SK-N-SH (cell line): ENCODE measurements at regions not wholly inside any gene's neighbourhood (a gene's known extent, or its start where the extent isn't known, plus 50 kb on each side); places are given as distances from the start of the nearest gene placed in this dataset.

Source experiments
- CHD2 ChIP-seq: fragments of 150-350 bp; IDR thresholded peaks from 2 replicates; pipeline ENCODE4 v1.6.1; 2018; ENCODE audit warnings: low read length; ENCODE audit not compliant: partially characterized antibody
- CTCF ChIP-seq: fragments of 200-600 bp; sonication (generic); IDR thresholded peaks from 2 replicates; pipeline ENCODE4 v1.6.1; 2017; ENCODE audit warnings: antibody characterized with exemption, mild to moderate bottlenecking, moderate library complexity
- EP300 ChIP-seq, 2 experiments: IDR thresholded peaks; 2 replicates each; pipeline versions ENCODE4 v1.4.0 to v1.6.1; 2012; ENCODE audit warnings: borderline replicate concordance in 1 of 2, low read depth in 1 of 2, low read length in 1 of 2
- MXI1 ChIP-seq: IDR thresholded peaks from 2 replicates; pipeline ENCODE4 v1.6.1; 2012; ENCODE audit warnings: mild to moderate bottlenecking, low read depth, low read length, improper control_type of control experiment
- NFIC ChIP-seq: IDR thresholded peaks from 2 replicates; pipeline ENCODE4 v1.4.0; 2012; ENCODE audit warnings: borderline replicate concordance
- RAD21 ChIP-seq: IDR thresholded peaks from 2 replicates; pipeline ENCODE4 v1.6.1; 2012; ENCODE audit warnings: mild to moderate bottlenecking, low read length
- RCOR1 ChIP-seq: fragments of 150-350 bp; IDR thresholded peaks from 2 replicates; pipeline ENCODE4 v1.6.1; 2017; ENCODE audit warnings: antibody characterized with exemption, low read length
- SIN3A ChIP-seq: IDR thresholded peaks from 2 replicates; pipeline ENCODE4 v1.6.1; 2012; ENCODE audit warnings: low read depth, mild to moderate bottlenecking, low read length, moderate library complexity, borderline replicate concordance
- TAF1 ChIP-seq: IDR thresholded peaks from 2 replicates; pipeline ENCODE4 v1.6.1; 2012; ENCODE audit warnings: low read depth, mild to moderate bottlenecking, low read length, moderate library complexity, borderline replicate concordance
- YY1 ChIP-seq: IDR thresholded peaks from 2 replicates; pipeline ENCODE4 v1.4.0; 2012; ENCODE audit warnings: low read depth, mild to moderate bottlenecking
- TF ChIP-seq, protein P1 (sequence below): fragments of 150-350 bp; IDR thresholded peaks from 2 replicates; pipeline ENCODE4 v1.6.1; 2017; ENCODE audit warnings: antibody characterized with exemption, low read length, low read depth, borderline replicate concordance
- TF ChIP-seq, protein P2 (sequence below): IDR thresholded peaks from 2 replicates; pipeline ENCODE4 v1.6.1; 2012; ENCODE audit warnings: mild to moderate bottlenecking, low read depth, low read length, moderate library complexity
- TF ChIP-seq, protein P3 (sequence below): IDR thresholded peaks from 2 replicates; pipeline ENCODE4 v1.4.0; 2012; ENCODE audit warnings: low read depth, borderline replicate concordance

DNA sequence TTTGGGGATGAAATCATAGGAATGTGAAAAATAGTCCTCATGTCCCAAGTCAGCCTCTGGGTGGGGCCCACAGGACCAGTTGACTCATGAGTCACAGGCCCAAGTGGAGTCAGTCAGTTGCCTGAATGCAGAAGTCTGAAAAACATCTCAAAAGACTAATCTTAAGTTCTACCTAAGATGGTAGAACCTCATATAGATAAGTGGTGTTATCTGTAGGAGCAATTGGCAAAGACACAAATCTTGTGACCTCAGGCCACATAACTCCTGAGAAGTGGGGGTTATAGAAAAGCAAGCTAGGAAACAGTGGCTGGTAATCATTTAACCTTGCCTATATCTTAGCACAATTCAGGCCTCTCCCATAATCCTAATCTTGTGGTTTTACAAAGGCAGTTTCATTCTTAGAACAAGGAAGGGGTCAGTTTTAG lies 257.1 kb upstream of the SPOPL start:
- TF ChIP-seq CHD2: no peak
- no peak for TF ChIP-seq EP300 (IDR thresholded peaks at IDR 0.05; ENCODE audit: borderline replicate concordance in 1 of 2, low read depth in 1 of 2, low read length in 1 of 2)
- no peak for TF ChIP-seq SIN3A
- no peak for TF ChIP-seq NFIC
- no peak for TF ChIP-seq RAD21
- no peak for TF ChIP-seq YY1
- no peak for TF ChIP-seq RCOR1
- TF ChIP-seq CTCF: no peak
- no peak for TF ChIP-seq TAF1
- TF ChIP-seq, protein P1, sequence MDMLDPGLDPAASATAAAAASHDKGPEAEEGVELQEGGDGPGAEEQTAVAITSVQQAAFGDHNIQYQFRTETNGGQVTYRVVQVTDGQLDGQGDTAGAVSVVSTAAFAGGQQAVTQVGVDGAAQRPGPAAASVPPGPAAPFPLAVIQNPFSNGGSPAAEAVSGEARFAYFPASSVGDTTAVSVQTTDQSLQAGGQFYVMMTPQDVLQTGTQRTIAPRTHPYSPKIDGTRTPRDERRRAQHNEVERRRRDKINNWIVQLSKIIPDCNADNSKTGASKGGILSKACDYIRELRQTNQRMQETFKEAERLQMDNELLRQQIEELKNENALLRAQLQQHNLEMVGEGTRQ: no peak
- TF ChIP-seq, protein P2, sequence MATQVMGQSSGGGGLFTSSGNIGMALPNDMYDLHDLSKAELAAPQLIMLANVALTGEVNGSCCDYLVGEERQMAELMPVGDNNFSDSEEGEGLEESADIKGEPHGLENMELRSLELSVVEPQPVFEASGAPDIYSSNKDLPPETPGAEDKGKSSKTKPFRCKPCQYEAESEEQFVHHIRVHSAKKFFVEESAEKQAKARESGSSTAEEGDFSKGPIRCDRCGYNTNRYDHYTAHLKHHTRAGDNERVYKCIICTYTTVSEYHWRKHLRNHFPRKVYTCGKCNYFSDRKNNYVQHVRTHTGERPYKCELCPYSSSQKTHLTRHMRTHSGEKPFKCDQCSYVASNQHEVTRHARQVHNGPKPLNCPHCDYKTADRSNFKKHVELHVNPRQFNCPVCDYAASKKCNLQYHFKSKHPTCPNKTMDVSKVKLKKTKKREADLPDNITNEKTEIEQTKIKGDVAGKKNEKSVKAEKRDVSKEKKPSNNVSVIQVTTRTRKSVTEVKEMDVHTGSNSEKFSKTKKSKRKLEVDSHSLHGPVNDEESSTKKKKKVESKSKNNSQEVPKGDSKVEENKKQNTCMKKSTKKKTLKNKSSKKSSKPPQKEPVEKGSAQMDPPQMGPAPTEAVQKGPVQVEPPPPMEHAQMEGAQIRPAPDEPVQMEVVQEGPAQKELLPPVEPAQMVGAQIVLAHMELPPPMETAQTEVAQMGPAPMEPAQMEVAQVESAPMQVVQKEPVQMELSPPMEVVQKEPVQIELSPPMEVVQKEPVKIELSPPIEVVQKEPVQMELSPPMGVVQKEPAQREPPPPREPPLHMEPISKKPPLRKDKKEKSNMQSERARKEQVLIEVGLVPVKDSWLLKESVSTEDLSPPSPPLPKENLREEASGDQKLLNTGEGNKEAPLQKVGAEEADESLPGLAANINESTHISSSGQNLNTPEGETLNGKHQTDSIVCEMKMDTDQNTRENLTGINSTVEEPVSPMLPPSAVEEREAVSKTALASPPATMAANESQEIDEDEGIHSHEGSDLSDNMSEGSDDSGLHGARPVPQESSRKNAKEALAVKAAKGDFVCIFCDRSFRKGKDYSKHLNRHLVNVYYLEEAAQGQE: no peak
- TF ChIP-seq MXI1: no peak
- TF ChIP-seq, protein P3, sequence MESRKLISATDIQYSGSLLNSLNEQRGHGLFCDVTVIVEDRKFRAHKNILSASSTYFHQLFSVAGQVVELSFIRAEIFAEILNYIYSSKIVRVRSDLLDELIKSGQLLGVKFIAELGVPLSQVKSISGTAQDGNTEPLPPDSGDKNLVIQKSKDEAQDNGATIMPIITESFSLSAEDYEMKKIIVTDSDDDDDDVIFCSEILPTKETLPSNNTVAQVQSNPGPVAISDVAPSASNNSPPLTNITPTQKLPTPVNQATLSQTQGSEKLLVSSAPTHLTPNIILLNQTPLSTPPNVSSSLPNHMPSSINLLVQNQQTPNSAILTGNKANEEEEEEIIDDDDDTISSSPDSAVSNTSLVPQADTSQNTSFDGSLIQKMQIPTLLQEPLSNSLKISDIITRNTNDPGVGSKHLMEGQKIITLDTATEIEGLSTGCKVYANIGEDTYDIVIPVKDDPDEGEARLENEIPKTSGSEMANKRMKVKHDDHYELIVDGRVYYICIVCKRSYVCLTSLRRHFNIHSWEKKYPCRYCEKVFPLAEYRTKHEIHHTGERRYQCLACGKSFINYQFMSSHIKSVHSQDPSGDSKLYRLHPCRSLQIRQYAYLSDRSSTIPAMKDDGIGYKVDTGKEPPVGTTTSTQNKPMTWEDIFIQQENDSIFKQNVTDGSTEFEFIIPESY: no peak
